Mammary epithelial cell (primary cell): ENCODE measurements at regions not wholly inside any gene's neighbourhood (a gene's known extent, or its start where the extent isn't known, plus 50 kb on each side); places are given as distances from the start of the nearest gene placed in this dataset.

Experiments
- CTCF ChIP-seq, 2 donors: IDR thresholded peaks in 1 of 2; conservative IDR thresholded peaks in 1 of 2; 2 replicates each; pipeline ENCODE4 v1.5.1; 2011 to 2012; ENCODE audit warnings: inconsistent platforms in 2 of 2, low read length in 2 of 2, mild to moderate bottlenecking in 2 of 2, control low read depth in 1 of 2, low read depth in 1 of 2; ENCODE audit not compliant: insufficient read depth in 1 of 2; ENCODE audit errors: extremely low read depth in 1 of 2
- EZH2 ChIP-seq: IDR thresholded peaks from 2 replicates; pipeline ENCODE4 v1.6.1; 2012; ENCODE audit warnings: low read length, inconsistent platforms, borderline replicate concordance

- TF ChIP-seq CTCF (conservative IDR thresholded peaks at IDR 0.05 in 1 of 2, IDR thresholded peaks at IDR 0.05 in 1 of 2; ENCODE audit: extremely low read depth in 1 of 2, insufficient read depth in 1 of 2, low read depth in 1 of 2, low read length in 2 of 2), result no peak
- no peak for TF ChIP-seq EZH2
Measured at GRCh38 chr6:6942091-6942490, 165.7 kb upstream of the RREB1 start.
